Limb (tissue), 2 donors: ENCODE measurements at regions not wholly inside any gene's neighbourhood (a gene's known extent, or its start where the extent isn't known, plus 50 kb on each side); places are given as distances from the start of the nearest gene placed in this dataset.
"Not testable (repeated sequence)": the region's sequence is repeated elsewhere in the genome, so short reads cannot be mapped to it uniquely, and the experiment has no call there.

Experiments used
- DNase-seq, 2 donors: peaks; one replicate each; pipeline ENCODE4 v3.0.0-alpha.2; 2016; ENCODE audit errors: extremely low spot score in 2 of 2

DNA sequence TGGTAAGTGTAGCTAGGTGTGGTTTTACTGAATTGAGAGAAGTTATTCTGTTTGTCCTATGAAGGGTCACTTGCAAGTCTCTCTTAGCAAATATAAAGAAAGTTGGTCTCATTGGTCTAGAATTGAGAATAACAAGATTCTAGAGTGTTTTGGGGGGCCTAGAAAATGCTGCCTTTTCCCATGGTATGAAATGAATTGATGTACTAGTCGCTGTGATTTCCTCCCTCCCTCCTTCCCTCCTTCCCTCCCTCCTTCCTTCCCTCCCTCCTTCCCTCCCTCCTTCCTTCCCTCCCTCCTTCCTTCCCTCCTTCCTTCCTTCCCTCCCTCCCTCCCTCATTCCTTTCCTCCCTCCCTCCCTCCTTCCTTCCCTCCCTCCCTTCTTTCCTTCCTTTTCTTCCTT lies 166.7 kb upstream of the RGS6 start:
- no peak for DNase-seq

DNA sequence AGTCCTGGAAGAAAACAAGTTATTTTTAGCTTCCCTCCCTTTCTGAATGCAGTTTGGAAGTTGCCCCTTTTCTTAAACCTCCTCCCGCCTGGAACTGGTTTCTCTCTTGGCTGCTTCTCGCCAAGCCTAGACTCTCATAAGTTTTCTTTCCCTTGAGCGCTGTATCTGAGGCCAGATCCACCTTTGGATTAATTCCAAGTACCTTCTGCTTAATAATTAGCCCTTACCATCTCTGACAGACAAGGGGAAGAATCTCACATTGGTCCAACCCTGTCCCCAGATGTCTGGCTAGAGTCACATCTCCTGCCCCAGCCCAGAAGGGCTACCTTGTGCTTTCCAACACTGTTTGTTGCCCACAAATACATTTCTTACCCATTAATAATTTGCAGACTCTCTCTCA lies 161.8 kb upstream of the RGS6 start:
- no peak for DNase-seq

DNA sequence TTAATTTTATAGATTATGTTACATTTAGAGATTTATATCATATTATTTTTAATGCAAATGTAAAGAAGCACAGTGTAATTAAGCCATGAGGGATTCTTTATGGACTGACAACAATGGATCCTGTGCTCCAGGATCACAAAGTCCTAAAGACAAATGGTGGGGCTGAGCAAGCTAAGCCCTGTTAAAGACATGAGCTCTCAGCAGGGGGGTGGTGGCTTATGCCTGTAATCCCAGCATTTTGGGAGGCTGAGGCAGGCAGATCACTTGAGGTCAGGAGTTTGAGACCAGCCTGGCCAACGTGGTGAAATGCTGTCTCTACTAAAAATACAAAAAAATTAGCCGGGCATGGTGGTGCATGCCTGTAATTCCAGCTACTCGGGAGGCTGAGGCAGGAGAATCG lies 160.8 kb upstream of the RGS6 start:
- DNase-seq = not testable (repeated sequence)

DNA sequence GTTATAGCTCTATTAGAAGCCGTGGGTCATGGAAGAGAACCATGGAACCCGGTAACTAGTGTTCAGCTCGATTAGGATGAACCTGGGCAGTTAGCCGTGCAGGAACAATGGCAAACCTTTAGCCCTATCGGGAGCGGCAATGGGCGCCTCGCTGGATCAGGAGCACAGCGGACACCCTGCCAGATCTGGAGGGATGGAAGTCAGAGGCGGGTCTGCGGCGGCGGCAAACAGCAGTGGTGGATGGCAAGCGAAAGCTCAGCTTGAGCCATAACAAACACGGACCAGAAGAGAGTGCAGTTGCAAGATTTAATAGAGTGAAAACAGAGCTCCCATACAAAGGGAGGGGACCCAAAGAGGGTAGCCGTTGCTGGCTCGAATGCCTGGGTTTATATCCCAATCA lies 160.2 kb upstream of the RGS6 start:
- not testable (repeated sequence) for DNase-seq

DNA sequence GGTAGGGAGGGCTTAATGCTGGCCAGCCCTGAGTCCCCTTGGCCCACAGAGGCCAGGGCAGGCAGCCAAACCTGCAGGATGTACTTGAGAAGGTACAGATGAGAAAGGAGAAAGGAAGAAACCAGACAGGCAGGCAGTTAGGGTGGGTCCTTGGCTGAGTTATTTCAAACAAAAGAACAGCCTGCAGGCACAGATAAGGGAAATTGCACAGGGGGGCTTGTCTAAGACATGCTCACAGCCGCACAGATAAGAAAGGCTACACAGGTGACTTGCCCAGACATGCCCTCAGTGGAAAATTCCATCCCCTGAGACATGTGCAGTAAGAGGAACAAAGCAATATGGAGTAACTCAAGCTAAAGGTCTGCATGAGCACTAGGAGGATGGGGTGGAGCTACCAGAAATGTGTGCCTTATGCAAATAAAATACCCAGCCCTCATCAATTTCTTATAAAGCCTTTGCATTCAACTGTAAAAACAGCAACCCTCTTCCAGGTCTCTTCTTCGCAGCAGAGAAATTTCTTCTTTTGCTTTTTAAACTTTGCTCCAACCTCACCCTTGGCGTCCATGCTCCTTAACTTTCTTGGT lies 158.2 kb upstream of the RGS6 start:
- DNase-seq = no peak

DNA sequence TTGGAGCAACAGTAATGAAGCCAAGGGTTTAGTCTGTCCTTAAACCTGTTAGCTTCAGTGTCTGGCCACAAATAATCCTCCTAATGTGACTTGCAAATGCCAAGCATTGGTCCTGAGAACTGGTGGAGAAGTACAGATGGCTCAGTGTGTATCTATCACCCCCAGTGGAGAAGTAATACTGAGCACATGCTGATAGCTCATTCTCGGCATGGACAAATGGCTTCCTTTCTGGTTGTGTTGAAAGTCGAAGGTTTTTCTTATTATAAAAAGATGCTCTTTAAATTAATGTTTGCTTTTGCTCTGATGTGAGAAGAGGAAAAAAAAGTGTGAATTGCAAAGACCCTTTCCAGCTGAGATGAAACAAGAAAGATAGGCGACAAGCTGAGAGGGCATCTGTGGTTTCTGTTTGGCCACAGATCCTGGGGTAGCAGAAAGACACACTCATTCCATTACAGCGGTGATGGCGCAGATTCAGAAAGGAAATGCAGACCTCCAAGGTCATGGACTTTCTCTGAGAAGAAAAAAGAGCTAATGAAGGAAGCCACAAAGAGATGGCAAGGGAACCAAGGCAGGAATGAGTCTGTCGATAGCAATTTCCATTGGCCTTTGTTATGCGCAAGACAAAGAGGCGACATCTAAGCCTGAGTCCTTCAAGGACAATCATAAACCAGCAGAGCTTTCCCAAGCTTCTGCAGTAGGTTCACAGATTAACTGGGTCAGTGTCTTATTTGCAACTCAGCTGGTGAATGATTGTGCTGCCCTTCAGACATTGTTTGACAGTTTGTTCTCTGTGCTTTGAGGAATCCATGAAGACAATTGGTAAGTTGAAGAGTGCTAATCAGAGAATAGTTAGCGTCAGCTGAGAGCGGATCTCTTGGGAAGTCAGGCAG lies 155.5 kb upstream of the RGS6 start:
- DNase-seq = no peak

DNA sequence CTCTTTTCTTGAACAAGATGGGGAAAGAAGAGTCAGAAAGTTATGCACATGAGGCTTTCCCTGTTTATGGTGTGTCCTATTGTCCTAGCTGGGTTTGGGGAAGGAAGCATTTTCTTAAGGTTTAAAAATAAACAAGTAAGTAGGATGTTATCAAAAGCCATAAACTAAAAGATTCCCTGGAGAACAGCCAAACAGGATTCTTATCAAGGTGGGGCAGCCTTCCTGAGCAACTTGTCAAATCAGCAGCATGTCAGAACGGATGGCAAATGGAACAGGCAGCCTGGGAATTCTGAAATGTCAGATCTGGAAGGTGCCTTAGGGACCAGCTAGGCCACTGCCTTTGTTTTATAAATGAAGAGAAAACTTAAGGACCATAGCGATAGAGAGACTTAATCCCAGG lies 152.2 kb upstream of the RGS6 start:
- no peak for DNase-seq

DNA sequence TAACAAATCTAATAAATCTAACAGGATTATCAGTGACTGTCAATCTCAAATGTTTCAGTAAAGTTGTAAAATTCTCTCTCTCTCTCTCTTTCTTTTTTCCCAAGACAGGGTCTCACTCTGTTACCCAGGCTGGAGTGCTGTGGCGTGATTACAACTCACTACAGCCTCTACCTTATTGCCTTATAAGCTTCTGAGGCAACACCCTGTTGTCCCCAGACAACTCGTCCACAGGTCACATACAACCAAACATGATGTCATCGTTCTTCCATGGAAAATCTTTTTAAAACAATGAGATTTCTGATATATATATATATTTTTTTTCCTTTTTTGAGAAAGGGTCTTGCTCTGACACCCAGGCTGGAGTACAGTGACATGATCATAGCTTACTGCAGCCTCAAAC lies 151.4 kb upstream of the RGS6 start:
- DNase-seq = no peak

DNA sequence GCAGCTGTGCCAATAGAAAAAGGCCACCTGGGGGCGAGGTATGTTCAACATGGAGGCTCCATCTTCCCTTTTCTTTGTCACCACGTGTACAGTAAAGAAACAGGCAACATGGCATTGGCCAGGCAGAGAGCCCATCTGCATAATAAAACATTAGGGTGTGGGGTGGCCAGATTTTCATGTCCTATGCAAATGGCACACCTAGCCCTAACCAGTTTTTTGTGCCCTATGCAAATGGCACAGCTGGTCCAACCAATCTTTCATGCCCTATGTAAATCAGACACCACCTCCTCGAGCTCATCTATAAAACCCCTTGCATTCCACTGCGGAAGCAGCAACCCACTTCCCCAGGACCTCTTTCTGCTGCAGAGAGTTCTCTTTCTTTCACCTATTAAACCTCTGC lies 149.1 kb upstream of the RGS6 start:
- no peak for DNase-seq

DNA sequence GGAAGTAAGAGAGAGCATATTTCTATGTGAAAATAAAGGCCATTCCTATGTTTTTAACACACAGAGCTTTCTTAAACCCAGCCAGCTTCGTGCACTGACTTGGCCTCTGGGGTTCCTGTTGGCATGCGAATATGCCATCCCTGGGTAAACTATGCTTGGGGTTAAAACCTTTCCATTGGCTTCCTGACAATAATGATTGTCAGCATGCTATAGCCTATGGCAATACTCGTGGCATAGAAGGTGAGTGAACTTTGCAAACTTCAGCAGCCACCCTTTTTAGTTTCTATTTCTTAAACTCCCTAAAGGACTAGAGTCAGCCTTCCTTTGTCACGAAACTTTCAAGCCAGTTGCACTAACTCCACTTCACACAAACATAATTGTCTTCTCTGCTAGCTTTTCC lies 148.4 kb upstream of the RGS6 start:
- DNase-seq = no peak

DNA sequence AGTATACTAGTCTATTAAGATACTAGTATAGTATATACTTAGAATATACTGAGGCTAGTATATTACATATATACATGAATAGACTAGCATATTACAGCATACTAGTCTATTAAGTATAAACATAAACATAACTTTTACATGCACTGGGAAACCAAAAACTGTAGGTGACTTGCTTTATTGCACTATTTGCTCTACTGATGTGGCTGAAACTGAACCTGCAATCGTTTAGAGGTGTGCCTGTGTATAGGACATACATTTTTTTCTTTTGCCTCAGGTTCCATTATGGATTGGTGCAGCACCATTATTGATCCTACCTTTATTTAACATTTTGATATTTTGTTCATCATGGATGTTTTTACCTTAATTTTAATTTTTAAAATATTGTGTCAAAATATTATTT lies 143.2 kb upstream of the RGS6 start:
- DNase-seq = no peak

DNA sequence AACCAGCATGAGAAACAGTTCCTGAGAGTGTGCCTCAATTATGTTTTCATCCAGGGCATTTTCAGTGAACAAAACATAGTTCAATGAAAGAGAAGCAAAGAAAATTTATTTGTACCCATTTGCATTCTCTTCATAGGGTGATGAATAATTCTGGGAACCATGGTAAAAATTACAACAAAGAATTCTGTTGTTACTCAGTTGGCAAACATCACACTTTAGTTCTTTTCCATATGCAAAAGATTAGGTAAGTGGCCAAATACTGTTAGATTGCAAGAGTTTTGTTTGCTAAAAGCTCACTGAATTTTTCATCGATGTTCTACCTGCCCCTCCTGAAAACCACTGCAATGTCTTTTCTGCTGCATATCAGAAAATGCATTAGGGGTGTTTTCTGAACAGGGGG lies 132.4 kb upstream of the RGS6 start:
- DNase-seq = no peak

DNA sequence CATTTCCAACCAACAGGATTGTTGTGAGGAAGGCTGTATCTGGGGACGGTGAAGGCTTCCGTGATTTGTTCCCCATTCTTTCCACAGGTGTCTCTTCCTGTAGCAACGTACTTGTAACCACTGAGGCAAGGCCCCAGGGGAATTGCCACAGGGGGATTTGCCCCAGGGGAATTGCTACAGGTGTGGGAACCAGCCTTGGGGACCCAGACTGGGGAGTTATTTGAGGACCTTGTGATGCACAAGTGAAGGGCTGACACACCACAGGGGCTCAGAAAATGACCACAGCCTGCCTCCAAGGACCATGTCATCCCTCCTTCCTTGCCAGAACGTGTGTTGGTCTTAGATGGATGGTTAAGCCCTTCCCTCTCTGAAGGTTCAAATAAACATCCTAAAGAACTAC lies 131.4 kb upstream of the RGS6 start:
- no peak for DNase-seq

DNA sequence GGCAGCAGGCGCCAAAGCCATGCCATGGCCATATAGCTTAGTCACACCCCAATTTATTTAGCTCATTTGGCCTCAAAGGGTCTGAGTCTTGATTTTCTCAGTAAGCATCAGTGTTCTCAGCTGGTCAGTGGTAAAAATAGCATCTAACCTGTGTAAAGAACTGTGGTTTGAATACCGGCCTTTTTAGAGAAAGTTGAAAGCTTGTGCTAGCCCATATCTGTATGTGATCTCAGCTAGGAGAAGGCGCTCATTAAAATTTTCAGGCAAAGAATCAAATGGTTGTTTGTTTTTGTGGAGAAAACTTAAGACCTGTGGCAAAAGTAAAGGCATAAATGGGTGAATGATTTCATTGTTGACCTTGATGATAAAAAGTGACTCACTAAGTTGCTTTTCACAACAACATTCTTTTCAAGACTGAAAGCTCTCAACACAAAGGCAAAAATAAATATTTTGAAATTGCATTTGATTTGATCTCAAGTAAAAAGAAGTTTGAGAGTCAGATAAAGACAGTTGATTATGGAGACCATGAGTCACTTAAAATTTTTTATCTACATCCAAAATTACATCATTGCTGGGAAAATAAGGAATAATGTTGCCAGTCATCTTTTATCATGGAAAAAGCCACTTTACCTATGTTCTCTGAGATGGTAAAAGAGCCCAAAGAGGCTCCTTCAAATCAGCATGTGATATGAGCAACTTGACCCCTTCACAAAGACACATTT lies 128.5 kb upstream of the RGS6 start:
- DNase-seq = no peak

DNA sequence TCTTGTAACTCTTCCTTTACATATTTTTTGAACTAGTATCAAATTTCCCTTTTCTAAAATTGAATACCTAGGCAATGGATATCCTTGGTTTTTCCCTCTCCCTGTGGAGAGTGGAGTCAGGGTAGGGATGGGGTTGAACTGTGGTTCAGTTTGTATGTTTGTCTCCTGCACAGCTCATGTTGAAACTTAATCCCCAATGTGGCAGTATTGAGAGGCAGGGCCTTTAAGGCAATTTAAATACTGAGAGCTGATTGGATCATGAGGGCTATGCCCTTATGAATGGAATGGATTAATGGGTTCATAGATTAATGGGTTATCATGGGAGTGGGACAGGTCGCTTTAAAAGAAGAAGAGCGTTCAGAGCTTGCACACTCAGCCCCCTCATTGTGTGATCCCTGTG lies 127.2 kb upstream of the RGS6 start:
- no peak for DNase-seq

DNA sequence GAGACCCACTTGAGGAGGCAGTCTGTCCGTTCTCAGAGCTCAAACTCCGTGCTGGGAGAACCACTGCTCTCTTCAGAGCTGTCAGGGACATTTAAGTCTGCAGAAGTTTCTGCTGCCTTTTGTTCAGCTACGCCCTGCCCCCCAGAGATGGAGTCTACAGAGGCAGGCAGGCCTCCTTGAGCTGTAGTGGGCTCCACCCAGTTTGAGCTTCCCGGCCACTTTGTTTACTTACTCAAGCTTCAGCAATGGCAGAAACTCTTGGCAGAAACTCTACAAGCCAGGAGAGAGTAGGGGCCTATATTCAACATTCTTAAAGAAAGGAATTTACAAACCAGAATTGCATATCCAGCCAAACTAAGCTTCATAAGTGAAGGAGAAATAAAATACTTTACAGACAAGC lies 125.2 kb upstream of the RGS6 start:
- DNase-seq = not testable (repeated sequence)

DNA sequence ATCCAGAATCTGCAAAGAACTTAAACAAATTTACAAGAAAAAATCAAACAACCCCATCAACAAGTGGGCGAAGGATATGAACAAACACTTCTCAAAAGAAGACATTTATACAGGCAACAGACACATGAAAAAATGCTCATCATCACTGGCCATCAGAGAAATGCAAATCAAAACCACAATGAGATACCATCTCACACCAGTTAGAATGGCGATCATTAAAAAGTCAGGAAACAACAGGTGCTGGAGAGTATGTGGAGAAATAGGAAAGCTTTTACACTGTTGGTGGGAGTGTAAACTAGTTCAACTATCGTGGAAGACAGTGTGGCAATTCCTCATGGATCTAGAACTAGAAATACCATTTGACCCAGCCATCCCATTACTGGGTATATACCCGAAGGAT lies 121.4 kb upstream of the RGS6 start:
- DNase-seq = not testable (repeated sequence)

DNA sequence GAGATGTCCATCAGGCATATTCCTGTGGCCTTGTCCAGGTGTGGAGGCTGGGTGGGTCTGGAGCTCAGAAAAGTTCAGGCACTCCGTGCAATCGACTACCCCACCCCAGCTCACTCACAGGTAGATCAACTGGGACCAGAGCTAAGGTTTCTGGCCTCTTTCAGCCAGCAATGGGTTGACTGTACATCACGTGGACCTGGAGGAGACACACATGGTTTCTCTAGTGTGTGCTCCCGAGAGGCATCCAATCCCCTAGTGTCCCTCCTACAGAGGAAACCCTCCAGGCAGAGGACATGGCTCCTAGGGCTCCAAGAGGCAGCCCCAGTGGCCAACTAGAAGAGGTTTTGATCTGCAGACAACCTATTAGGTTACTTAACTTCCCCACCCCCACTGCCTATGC lies 119.5 kb upstream of the RGS6 start:
- DNase-seq = no peak

DNA sequence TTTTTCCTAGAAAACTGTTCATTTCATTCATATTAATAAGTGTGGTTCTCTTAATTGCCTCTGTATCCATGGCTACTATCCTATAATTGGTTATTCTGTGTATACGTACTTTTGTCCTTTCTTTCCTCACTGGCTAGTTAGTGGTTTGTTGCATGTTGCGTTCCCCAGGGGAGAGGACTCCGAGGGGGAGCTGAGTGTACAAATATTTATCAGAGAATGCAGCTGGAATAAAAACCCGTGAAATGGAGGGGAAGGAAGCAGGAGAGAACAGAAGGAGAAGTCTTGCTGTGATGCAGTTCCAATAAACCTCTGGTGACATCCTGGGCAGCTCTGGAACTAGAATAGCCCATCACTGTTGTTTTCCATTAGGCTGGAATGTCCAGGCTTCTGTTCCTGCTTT lies 117.1 kb upstream of the RGS6 start:
- DNase-seq = no peak

DNA sequence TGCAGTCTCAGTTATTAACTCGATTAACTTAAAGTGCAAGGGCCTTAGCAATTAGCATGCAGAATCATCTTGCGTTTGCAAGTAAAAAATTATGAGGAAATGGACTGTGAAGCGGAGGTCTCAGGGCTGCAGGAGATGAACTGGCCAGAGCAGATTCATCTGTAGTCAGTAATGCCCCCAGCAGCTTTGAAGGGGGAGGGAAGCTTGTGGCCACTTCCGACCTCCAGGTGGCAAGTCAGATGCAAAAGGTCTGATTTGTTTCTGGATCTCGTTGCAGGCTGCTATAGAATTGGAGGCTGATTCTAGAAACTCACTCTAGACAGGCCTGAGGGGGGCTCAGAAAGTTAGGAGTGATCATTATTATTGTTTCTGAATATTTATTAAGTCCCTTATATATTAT lies 107.4 kb upstream of the RGS6 start:
- DNase-seq = no peak

DNA sequence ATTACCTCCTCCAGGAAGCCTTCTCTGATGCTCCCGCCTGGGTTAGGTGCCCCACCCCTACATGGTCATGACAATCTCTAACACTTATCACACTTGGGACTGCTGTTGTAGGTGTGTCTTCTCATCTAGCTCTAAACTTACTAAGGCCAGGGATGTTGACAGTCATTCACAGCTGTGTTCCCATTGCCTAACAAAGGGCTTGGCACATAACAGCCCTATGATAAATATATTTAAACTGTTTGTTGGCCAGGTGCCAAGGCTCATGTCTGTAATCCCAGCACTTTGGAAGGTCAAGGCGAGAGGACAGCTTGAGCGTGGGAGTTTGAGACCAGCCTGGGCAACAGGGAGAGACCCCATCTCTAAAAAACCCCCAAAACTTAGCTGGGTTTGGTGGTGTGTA lies 98.8 kb upstream of the RGS6 start:
- DNase-seq = no peak

DNA sequence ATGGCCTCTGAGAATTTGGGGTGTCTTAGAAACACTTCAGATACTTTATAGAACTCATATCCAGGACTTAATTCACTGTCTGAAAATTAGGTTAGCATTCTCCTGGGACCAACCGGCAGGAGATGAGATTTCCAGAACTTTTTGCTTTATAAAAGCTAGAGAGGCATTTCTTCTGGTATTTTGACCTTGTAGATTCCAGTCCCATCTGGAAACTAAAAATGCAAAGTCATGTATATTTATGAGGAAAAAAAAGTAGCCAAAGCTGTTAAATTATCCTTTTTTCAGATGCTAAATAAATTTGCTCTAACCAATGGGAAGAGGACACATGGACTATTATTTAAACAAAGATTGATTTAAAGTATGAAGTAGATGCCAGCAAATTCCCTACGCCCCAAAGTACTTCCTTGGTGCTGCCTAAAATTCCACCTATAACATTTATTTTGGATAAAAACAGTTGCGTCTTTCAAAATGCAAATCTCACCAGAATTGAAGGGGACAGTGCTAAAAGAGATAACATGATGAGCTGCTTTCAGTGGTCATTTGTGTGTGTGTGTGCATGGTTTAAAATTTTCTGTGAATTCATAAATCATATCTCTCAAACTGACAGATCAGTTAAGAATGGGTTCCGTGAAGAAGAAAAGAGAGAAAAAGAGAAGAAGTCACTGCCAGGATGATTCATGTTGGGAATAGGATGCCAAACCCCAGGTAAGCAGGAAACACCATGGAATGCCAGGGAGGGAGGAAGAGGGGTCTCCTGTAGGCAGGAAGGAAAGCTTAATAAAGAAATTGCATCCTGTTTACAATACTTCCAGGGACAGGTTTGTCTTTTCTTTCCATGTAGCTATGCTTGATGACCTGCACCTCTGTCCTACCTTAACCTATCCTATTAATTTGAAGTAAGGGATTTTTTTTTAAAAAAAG lies 97.7 kb upstream of the RGS6 start:
- no peak for DNase-seq
